ENCODE measurements at regions not wholly inside any gene's neighbourhood (a gene's known extent, or its start where the extent isn't known, plus 50 kb on each side); places are given as distances from the start of the nearest gene placed in this dataset.

DNA sequence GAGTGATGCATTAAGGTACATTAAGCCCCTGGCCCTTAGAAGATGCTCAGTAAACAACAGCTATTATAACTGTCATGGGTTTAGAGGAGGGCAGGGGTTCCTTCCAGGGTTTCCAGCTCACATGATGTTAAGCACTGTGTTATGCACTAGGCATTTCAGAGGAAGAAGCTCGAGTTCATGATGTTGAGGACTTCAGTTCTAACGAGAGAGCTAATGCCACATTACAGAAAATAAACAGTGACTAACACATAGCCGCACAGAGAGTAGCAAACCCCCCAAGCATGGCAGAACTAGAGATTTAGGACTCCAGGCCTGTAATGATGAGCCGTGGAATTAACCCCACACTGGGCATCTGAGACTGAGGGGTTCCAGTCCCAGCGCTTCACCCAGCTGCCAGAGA is 105.2 kb downstream of the UNC5CL start:
- no peak for TF ChIP-seq TAF1 (IDR thresholded peaks at IDR 0.05; ENCODE audit: borderline replicate concordance, low read depth, low read length)
- TF ChIP-seq POLR2AphosphoS5 (IDR thresholded peaks at IDR 0.05; ENCODE audit: low read depth, low read length) = no peak
- TF ChIP-seq POLR2A (IDR thresholded peaks at IDR 0.05; ENCODE audit: low read depth, low read length) = no peak
